GM15510 (cell line): ENCODE measurements at regions not wholly inside any gene's neighbourhood (a gene's known extent, or its start where the extent isn't known, plus 50 kb on each side); places are given as distances from the start of the nearest gene placed in this dataset.

Experiments
- POLR2A ChIP-seq: IDR thresholded peaks from 3 replicates; pipeline ENCODE4 v1.6.1; 2011; ENCODE audit warnings: borderline replicate concordance; ENCODE audit not compliant: insufficient read length; ENCODE audit errors: extremely low read depth

DNA sequence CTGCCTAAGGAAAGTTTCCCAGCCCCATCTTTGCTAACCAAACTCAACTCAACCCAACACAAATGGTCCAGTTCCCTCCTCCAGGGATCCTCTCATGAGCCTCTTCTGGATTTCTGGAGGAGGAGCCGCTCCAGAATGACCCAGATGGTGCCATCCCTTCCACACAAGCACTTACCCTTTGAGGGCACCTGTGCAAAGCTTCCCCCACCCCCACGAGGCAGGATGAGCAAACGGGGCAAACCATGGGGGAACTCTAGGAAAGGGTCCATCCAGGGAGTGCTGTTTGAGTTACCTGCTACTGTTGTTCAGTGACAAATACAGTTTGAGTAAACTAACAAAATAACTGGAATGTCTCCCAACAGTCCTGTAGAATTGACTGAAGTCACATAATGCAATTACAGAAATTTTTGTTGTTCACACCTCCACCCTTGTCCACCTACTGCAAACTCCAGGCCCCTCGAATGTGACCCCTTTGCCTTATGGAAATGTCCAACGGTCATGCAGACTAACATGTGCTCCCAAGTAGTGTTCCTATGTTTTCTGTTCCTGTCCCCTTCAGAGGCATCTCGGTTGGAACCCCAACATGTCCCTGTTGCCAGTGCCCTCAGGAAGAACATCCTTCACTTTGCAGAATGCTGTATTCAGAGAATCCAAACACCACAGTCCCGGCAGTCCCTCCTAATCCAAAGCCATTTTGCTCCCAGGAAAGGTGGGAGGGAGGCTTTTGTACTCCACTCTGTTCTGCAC, 160.1 kb downstream of the RRAGC start:
- TF ChIP-seq POLR2A = no peak

DNA sequence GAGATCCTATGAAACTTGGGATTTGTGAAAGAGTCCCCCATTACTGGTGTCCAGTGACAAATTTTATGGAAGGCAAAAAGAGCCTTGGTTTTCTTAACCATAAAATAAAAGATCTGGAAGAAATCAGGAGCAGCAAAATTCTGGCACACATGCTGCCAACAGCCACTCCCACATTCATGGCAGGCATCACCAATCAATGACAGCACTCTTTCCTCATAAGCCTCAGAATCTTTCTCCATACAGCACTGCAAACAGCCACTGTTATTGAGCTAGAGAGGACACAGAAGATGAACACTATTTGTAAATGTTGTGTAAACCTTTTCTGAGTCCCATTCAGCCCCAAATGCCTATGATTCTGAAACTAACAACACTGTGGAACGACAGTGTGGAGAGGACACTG, 162.2 kb downstream of the RRAGC start:
- no peak for TF ChIP-seq POLR2A

DNA sequence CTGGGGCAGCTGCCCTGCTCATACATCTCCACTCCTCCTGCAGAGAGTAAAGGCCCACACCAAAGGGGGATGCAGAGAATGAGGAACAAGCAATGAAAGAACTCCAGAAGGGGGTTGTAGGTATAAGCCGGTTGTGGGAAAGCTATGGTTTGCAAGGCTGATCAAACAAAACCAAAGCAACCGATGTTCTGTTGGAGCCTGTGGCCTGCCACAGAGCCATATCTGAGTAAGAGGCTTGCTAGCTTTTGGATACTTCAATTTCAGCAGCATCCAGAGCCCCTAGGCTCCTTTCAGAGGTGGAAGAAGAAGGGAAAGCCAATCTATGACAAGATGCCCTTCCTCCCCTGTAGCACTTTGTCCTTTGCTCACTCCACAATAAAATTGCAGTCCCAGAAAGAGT, 163.2 kb downstream of the RRAGC start:
- no peak for TF ChIP-seq POLR2A

DNA sequence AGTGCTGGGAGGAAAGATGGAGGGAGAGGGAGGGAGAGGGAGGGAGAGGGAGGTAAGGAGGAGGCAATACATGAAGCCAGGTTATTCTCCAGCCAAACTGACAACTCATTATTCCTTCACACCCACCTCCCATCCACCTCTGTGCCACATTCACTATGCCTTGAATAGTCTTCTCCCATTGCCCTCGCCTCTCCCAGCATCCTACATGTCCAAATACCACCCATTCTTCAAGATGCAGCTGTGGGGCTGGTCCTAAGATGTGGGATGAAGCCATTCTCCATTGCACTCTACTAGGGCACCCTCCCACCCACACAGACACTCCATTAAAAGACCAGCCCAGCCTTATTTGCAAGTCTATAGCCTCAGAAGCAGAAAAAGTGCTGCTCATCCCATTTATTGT, 165.8 kb downstream of the RRAGC start:
- no peak for TF ChIP-seq POLR2A

DNA sequence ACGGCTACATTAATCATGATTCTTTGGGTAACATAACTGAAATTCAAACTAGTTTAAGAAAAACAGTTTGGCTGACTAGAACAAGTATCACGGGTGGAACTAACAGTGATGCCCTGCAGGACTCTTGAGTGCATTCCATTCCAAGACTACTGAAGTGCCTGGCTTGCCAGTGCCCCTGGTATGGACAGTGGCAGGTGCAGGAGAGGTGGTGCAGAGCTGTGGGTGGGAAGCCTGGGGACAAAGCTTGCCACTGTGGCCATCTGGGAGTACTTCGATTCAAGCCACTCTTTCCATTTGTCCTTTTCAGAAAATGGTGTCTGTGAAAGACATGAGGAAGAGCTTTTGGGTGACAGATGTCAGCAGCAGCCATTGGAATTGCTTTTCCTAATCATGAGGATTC, 166.5 kb downstream of the RRAGC start:
- TF ChIP-seq POLR2A = no peak

DNA sequence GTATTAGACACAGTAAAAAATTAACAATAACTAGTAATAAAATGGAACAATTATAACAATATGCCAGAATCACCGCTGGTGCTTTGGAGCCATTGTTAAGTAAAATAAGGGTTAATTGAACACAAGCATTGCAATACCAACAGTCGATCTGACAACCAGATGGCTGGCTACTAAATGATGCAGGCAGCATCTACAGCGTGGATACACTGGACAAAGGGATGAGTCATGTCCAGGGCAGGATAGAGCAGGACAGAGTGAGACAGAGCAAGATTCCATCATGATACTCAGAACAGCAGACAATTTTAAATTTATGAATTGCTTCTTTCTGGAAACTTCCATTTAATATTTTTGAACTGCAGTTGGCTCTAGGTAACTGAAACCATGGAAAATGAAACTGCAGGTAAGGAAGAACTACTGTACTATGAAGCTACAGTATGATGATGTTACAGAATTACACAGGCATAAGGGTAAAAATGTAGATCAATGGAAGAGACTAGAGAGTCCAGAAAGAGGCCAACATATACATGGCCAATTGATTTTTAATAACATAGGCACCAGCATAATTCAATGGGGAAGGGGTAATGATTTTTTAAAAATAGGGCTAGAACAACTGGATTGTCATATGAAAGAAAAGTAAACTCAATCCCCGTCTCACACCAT, 168.7 kb downstream of the RRAGC start:
- no peak for TF ChIP-seq POLR2A

DNA sequence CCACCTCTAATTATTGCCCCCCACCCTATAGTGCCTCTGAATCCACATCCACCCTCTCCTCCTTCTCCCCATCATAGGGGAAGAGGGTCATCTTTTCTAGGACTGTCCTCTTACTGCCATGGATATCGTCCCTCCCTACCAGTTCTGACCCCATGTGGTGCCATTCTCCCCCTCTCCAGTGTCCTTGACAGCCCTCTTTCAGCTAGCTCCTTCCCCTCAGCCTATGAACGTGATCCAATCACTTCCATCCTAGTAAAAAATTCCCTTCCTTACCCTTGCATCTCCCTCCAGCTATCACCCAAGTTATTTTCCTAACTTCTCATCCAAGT, 172.7 kb downstream of the RRAGC start:
- no peak for TF ChIP-seq POLR2A

DNA sequence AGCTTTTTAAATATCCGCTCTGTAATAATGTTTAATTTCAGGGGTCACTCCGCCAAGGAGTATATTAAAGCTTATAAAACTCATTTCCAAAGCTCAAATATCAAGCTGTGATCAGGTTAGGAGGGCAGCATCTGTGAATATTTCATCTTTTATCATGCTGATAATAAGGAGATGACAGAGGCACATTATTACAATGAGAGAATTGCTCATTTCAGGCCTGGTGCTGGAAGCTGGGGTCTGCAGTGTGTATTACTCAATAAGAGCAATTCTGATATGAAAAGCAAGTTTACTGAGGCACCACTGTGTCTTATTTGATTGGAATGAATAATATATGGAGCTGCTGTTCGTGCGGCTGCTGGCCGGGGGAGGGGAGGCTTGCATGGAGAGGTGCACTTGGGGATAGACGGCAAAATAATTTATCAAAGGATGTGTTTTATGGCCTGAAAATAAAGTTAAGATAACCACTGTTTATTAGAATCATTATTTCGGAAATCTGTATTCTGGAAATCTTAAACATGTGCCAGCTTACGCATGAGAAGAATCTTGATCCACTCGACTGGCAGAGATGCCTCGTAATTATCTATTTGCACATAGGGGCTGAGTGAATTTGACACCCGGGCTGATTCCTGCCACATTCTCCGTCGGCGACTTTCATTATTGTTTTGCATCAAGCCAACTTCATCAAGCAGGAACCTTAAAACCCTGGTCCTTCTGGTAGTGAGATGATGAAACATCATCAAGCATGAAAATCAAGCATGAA, 173.2 kb downstream of the RRAGC start:
- TF ChIP-seq POLR2A = no peak

DNA sequence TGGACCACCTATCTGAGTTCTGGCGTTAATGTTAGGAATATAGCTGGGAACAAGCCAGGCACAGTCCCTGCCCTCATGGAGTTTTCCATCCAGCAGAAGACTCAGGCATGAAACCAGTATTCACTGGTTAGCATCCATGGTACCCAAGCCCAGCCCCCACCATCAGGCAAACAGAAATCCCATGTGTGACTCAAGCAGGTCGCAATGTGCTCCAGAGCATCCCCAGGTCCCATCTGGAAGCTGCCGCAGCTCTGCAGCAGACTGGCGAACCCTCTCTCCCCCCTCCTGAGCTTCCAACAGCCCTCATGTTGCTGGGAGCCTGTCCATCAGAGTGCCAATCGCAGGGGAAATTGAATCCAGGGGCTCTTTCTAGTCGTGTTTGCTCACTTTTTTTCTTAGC, 174.2 kb downstream of the RRAGC start:
- TF ChIP-seq POLR2A = no peak

DNA sequence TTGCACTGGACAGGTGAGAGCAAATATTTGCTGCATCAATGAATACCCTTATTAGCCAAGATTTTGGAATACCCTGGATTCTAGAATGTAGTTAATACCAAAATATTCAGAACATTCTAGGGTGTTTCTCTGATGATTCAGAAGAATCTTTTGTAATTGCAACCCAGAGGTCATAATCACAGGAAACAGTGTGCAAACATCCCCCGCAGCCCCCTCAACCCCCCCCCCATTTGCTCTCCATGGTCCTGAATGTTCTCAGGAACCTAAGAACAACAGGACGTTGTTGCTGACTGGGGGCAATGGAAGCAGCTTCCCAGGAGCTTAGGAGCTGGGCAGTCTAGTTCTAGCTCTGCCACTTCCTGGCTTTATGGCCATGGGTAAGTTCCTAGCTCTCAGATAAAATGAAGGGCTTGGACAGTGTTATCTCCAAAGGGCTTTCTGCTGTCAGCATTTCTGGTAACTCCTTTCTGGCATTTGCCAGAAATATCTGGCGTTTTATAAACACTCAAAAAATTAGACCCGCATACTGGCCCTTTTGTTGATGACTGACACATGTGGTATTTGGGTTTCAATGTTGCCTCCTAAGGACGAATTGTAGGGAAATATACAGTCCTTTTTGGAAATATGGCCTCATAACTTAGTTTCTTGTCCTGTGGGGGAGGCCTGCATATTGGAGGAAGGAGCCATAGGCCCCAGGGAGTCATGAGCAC, 178.6 kb downstream of the RRAGC start:
- TF ChIP-seq POLR2A = no peak

DNA sequence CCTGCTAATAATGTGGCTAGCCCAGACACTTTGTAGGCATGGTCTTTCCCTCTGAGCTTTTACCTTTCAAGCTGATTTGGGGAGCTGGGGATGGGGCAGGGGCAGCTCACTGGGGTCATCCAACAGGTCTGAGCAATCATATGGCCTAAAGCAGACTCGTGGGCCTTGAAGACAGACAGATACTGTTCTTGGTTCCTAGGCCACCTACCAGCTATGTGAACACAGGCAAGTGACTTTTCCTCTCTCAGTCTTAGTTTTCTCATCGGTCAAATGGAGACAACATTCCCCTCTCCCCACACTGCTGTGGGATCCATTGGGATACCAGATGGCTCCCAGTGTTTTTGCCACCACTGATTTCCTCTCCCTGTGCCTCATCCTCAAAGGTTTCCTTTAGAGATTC, 181.8 kb downstream of the RRAGC start:
- no peak for TF ChIP-seq POLR2A

DNA sequence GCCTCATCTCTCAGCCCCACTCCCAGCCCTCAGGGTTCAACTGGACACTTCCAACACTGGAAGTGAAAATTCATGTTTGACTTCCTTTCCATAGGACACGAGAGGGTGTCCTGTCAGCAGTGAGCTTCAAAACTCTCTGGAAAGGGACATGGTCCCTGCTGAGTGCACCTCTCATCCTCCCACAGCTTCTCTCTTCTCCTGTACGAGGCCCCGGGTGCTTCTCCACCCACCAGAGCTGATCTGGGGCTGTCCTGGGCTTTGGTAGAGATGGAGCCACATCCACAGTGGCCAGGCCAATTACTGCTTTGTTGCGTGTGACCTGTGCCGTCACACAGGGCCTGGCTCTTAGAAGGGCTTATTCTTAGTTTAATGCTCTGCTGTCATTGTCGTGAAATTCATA, 182.3 kb downstream of the RRAGC start:
- TF ChIP-seq POLR2A = no peak

DNA sequence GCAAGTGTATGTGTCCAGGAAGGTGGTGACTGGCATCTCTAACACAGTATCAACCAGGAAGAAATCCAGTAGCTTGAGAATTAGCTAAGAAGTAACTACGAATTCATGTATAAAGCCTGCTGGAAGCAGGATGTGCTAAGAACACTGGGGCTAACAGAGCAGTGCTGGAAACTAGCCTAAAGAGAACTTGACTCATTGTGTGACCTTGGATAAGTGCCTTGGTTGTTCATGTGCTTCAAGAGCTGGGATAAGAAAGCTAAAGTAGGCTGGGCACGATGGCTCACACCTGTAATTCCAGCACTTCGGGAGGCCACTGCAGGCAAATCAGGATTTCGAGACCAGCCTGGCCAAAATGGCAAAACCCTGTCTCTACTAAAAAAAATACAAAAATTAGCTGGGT, 186.9 kb downstream of the RRAGC start:
- TF ChIP-seq POLR2A = no peak

DNA sequence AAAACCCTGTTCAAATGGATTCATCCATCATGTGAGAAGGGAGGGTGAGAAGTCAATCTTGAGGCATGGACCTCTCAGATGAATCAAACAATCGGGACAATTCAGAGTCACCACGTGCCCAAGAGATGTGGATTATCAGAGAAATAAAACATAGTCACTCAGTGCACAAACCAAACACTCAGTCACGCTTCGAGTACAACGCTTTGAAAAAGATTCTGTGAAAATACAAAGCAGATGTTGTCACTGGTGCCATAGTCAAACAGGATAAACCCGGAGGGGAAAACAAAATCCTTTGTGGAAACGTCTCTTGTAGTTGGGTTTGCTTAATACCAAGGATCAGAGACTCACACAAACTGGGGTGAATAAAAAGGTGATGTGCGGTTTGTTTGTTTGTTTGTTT, 188.4 kb downstream of the RRAGC start:
- TF ChIP-seq POLR2A = no peak

DNA sequence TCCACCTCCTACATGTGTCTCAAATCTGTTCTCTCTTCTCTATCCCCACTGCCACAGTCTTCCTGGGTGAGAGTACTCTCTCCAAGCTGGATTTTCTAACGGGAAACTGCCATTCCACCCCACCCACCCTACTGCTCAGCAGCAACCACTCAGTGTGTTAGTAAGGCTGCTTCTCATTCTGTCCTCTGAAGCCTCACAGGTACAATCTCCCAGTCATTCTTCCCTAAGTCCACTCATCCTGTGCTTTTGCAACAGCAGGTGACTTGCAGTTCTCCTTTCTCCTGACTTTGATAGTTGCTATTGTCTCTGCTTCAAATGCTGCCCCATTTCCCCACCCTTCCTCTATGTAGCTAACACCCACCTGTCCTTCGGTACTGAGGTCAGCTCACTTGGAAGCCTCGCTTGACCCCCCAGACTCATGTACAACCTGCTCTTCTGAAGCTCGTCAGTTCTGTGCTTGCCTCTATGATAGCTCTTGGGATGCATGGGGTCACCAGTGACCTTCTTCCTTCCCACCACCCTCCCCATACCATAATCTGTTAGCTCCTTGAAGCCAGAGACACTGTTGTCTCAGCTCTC, 188.9 kb downstream of the RRAGC start:
- TF ChIP-seq POLR2A = no peak

DNA sequence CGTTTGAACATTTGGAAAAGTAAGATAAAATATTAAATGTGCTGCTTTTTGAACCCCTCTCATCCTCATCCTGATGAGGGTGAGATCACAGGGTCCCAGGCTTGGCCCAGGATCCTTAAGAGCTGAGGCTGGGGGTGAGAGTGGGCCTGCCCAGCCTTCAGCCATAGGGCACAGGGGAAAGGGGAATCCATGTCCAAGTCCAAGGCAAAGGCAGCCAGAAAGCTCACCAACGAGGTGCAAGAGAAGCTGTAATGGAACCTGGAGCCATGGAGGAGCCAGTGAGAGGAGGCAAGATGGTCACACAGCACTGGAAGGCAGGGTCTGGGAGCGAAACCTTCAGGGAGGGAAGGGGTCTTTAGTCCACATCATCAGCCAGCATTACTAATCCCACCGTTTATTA, 191.9 kb downstream of the RRAGC start:
- TF ChIP-seq POLR2A = no peak

DNA sequence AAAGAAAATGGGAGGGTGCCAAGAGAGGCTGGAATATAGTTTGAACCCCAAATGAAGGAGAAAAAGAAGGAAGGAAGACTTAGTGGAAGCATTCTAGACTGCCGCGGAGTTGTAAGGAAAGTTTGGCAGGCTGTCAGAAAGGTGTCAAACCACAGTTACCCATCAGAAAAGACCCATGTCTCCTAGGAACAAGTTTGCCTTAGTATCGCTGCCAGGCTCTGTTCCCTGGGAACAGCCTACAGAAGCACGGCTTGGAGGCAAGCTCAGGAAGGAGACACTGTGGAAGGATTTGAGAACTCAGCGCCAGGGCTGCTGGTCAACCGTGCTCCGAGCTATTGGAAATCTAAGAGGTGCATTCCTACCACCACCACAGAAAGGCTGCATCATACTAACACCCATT, 197.4 kb downstream of the RRAGC start:
- TF ChIP-seq POLR2A = no peak
